ENCODE measurements at regions not wholly inside any gene's neighbourhood (a gene's known extent, or its start where the extent isn't known, plus 50 kb on each side); places are given as distances from the start of the nearest gene placed in this dataset.

GRCh38 chr2:11099122-11100065 lies 55.9 kb upstream of the SLC66A3 start:
- H3K27me3 ChIP-seq (ENCODE audit: control insufficient read depth, insufficient read depth, low read length), result peaks cover under 1% of the 10 kb centered on the region

GRCh38 chr2:11100130-11100529 lies 55.1 kb upstream of the SLC66A3 start:
- WGBS (ENCODE audit: insufficient coverage), result 79% methylated on average over 3 of the region's 6 CpGs
- Histone ChIP-seq H3K9me3 (replicated peaks; ENCODE audit: control insufficient read depth, low read depth, low read length) (no peaks in the 10 kb centered on the region), H3K36me3 (ENCODE audit: control insufficient read depth, insufficient read depth, low read length) (no peaks in the 10 kb centered on the region), H3K27me3 (ENCODE audit: control insufficient read depth, insufficient read depth, low read length) (no peaks in the 10 kb centered on the region), H3K4me3 (ENCODE audit: low read length) (no peak overlapping the region), H3K4me1 (ENCODE audit: control insufficient read depth, insufficient read depth, low read length) (no peaks in the 10 kb centered on the region), H3K27ac (ENCODE audit: low read length) (no peak overlapping the region)
- DNase-seq, result no peak

More at GRCh38 chr2:11099122-11100065, 55.9 kb upstream of the SLC66A3 start:
- no peaks in the 10 kb centered on the region for H3K9me3 ChIP-seq (replicated peaks; ENCODE audit: control insufficient read depth, low read depth, low read length)
- H3K27ac ChIP-seq (ENCODE audit: low read length), result no peak overlapping the region
- H3K4me1 ChIP-seq (ENCODE audit: control insufficient read depth, insufficient read depth, low read length), result no peaks in the 10 kb centered on the region
- H3K4me3 ChIP-seq (ENCODE audit: low read length), result no peak overlapping the region
- DNase-seq, result no peak
- WGBS (ENCODE audit: insufficient coverage), result 83% methylated on average over 10 of the region's 14 CpGs
- no peaks in the 10 kb centered on the region for H3K36me3 ChIP-seq (ENCODE audit: control insufficient read depth, insufficient read depth, low read length)

GRCh38 chr2:11100976-11101375 lies 54.3 kb upstream of the SLC66A3 start:
- no peak overlapping the region for H3K4me3 ChIP-seq (ENCODE audit: low read length)
- no peaks in the 10 kb centered on the region for H3K4me1 ChIP-seq (ENCODE audit: control insufficient read depth, insufficient read depth, low read length)
- H3K36me3 ChIP-seq (ENCODE audit: control insufficient read depth, insufficient read depth, low read length), result no peaks in the 10 kb centered on the region
- no peak for DNase-seq
- H3K27ac ChIP-seq (ENCODE audit: low read length), result no peak overlapping the region
- H3K9me3 ChIP-seq (replicated peaks; ENCODE audit: control insufficient read depth, low read depth, low read length), result no peaks in the 10 kb centered on the region
- no peaks in the 10 kb centered on the region for H3K27me3 ChIP-seq (ENCODE audit: control insufficient read depth, insufficient read depth, low read length)
- WGBS (ENCODE audit: insufficient coverage), result 87% methylated on average over 5 of the region's 6 CpGs

GRCh38 chr2:11101430-11101829 lies 53.8 kb upstream of the SLC66A3 start:
- no peak for DNase-seq
- H3K27me3 ChIP-seq (ENCODE audit: control insufficient read depth, insufficient read depth, low read length), result no peaks in the 10 kb centered on the region
- H3K4me1 ChIP-seq (ENCODE audit: control insufficient read depth, insufficient read depth, low read length), result no peaks in the 10 kb centered on the region
- 86% methylated on average over 2 of the region's 4 CpGs for WGBS (ENCODE audit: insufficient coverage)
- H3K9me3 ChIP-seq (replicated peaks; ENCODE audit: control insufficient read depth, low read depth, low read length), result no peaks in the 10 kb centered on the region
- no peak overlapping the region for H3K27ac ChIP-seq (ENCODE audit: low read length)
- H3K4me3 ChIP-seq (ENCODE audit: low read length), result no peak overlapping the region
- H3K36me3 ChIP-seq (ENCODE audit: control insufficient read depth, insufficient read depth, low read length), result no peaks in the 10 kb centered on the region

GRCh38 chr2:11102466-11102865 lies 52.8 kb upstream of the SLC66A3 start:
- 81% methylated on average over 8 of the region's 11 CpGs for WGBS (ENCODE audit: insufficient coverage)
- Histone ChIP-seq H3K27ac (ENCODE audit: low read length) (no peak overlapping the region), H3K4me3 (ENCODE audit: low read length) (no peak overlapping the region), H3K4me1 (ENCODE audit: control insufficient read depth, insufficient read depth, low read length) (no peaks in the 10 kb centered on the region), H3K36me3 (ENCODE audit: control insufficient read depth, insufficient read depth, low read length) (no peaks in the 10 kb centered on the region), H3K9me3 (replicated peaks; ENCODE audit: control insufficient read depth, low read depth, low read length) (no peaks in the 10 kb centered on the region), H3K27me3 (ENCODE audit: control insufficient read depth, insufficient read depth, low read length) (no peaks in the 10 kb centered on the region)
- no peak for DNase-seq

GRCh38 chr2:11102956-11103860 lies 52.1 kb upstream of the SLC66A3 start:
- H3K27ac ChIP-seq (ENCODE audit: low read length), result no peak overlapping the region
- H3K4me1 ChIP-seq (ENCODE audit: control insufficient read depth, insufficient read depth, low read length), result no peaks in the 10 kb centered on the region
- no peaks in the 10 kb centered on the region for H3K9me3 ChIP-seq (replicated peaks; ENCODE audit: control insufficient read depth, low read depth, low read length)
- H3K27me3 ChIP-seq (ENCODE audit: control insufficient read depth, insufficient read depth, low read length), result no peaks in the 10 kb centered on the region
- no peaks in the 10 kb centered on the region for H3K36me3 ChIP-seq (ENCODE audit: control insufficient read depth, insufficient read depth, low read length)
- H3K4me3 ChIP-seq (ENCODE audit: low read length), result no peak overlapping the region
- 77% methylated on average over 12 of the region's 25 CpGs for WGBS (ENCODE audit: insufficient coverage)
- no peak for DNase-seq

- no peak for DNase-seq
- 78% methylated on average over 16 of the region's 18 CpGs for WGBS (ENCODE audit: insufficient coverage)
- Histone ChIP-seq H3K9me3 (replicated peaks; ENCODE audit: control insufficient read depth, low read depth, low read length) (no peaks in the 10 kb centered on the region), H3K4me1 (ENCODE audit: control insufficient read depth, insufficient read depth, low read length) (no peaks in the 10 kb centered on the region), H3K27me3 (ENCODE audit: control insufficient read depth, insufficient read depth, low read length) (no peaks in the 10 kb centered on the region), H3K36me3 (ENCODE audit: control insufficient read depth, insufficient read depth, low read length) (no peaks in the 10 kb centered on the region), H3K27ac (ENCODE audit: low read length) (no peak overlapping the region), H3K4me3 (ENCODE audit: low read length) (no peak overlapping the region)
These were observed 51.1 kb upstream of the SLC66A3 start for GRCh38 chr2:11103984-11104793.

DNA sequence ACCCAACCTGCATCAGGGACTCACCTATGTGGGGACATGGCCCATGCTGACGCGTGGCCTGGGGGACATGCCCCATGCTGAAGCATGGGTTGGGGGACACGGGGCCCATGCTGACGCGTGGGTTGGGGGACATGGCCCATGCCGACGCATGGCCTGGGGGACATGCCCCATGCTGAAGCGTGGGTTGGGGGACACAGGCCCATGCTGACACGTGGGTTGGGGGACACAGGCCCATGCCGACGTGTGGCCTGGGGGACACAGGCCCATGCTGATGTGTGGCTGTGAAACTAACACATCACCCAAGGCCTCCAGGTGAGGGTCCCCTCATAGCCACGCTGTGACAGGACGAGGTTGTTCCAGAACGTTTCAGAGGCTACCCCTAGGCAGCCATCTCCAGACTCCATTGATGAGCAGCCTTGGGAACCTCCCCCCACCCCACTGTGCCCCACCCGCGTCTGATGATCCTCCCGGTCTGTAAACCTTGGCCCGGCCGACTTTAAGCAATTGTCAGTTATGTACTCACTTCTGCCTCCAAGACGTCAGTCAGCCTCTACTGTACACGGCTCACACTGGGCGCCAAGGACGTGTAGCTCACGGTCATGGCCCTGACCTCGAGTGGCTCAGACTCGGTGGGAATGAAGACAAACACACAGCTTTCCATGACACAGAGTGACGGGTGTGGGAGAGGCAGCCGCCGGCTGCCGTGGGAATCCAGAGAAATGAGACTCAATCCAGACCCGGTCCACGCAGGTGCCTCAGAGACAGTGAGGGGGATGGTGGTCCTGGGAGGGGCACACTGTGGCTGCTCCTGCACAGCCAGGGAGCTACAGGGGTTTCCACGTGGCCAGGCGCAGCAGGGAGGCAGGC lies 50.2 kb upstream of the SLC66A3 start:
- H3K4me1 ChIP-seq (ENCODE audit: control insufficient read depth, insufficient read depth, low read length), result no peaks in the 10 kb centered on the region
- H3K27ac ChIP-seq (ENCODE audit: low read length), result no peak overlapping the region
- no peak for DNase-seq
- no peaks in the 10 kb centered on the region for H3K36me3 ChIP-seq (ENCODE audit: control insufficient read depth, insufficient read depth, low read length)
- no peaks in the 10 kb centered on the region for H3K27me3 ChIP-seq (ENCODE audit: control insufficient read depth, insufficient read depth, low read length)
- 89% methylated on average over 29 of the region's 34 CpGs for WGBS (ENCODE audit: insufficient coverage)
- no peak overlapping the region for H3K4me3 ChIP-seq (ENCODE audit: low read length)
- no peaks in the 10 kb centered on the region for H3K9me3 ChIP-seq (replicated peaks; ENCODE audit: control insufficient read depth, low read depth, low read length)
